ENCODE measurements at regions not wholly inside any gene's neighbourhood (a gene's known extent, or its start where the extent isn't known, plus 50 kb on each side); places are given as distances from the start of the nearest gene placed in this dataset.

- Histone ChIP-seq H3K4me3 (ENCODE audit: low read length) (no peak overlapping the region), H3K79me2 (replicated peaks; ENCODE audit: insufficient read depth, low read length) (no peaks in the 10 kb centered on the region), H3K9me3 (ENCODE audit: low read length) (no peaks in the 10 kb centered on the region), H3K27ac (ENCODE audit: low read length) (no peak overlapping the region), H2AFZ (ENCODE audit: low read depth, low read length) (no peak overlapping the region), H3K4me2 (ENCODE audit: low read length) (no peak overlapping the region), H3F3A (ENCODE audit: insufficient read depth, low read length, poor library complexity, severe bottlenecking) (no peaks in the 10 kb centered on the region), H3K27me3 (ENCODE audit: insufficient read depth, low read depth, low read length) (no peaks in the 10 kb centered on the region), H3K36me3 (ENCODE audit: insufficient read depth, low read length) (no peaks in the 10 kb centered on the region), H4K20me1 (ENCODE audit: insufficient read depth) (no peaks in the 10 kb centered on the region), H3K9me2 (ENCODE audit: insufficient read depth, low read length) (no peaks in the 10 kb centered on the region), H3K9ac (ENCODE audit: low read length) (no peak overlapping the region)
- TF ChIP-seq TAF1 (IDR thresholded peaks at IDR 0.05; ENCODE audit: low read depth) (no peak), POLR2AphosphoS5 (IDR thresholded peaks at IDR 0.05) (no peak), EZH2 (IDR thresholded peaks at IDR 0.05; ENCODE audit: borderline replicate concordance, insufficient read depth, low read length, poor library complexity, severe bottlenecking) (no peak)
Observed at GRCh38 chr5:5716665-5717064, 294.2 kb downstream of the ICE1 start.

DNA sequence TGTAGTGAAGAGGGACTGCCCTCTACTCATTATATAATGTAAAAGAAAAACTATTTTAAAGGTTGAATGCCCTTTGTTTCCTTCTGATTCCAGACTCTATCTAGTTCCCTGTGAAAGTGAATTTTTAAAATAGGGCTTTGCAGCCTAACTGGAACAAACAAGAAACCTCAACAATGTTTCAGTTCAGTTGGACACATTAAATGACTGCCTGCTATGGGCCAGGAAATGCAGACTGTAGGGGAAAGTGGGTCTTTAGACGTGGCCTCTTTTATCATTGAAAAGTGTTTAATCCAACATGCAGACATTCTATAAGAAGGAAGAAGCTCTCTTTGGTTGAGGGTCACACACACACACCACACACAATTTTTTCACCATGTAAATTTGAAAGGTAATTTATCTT lies 289.1 kb downstream of the ICE1 start:
- TF ChIP-seq TAF1 (IDR thresholded peaks at IDR 0.05; ENCODE audit: low read depth) (no peak), CTCF (IDR thresholded peaks at IDR 0.05; ENCODE audit: poor library complexity, severe bottlenecking) (no peak), EZH2 (IDR thresholded peaks at IDR 0.05; ENCODE audit: borderline replicate concordance, insufficient read depth, low read length, poor library complexity, severe bottlenecking) (no peak), REST (IDR thresholded peaks at IDR 0.05; ENCODE audit: borderline replicate concordance) (no peak), RAD21 (conservative IDR thresholded peaks at IDR 0.05) (no peak), EP300 (conservative IDR thresholded peaks at IDR 0.05; ENCODE audit: poor library complexity, severe bottlenecking) (no peak), SMC3 (conservative IDR thresholded peaks at IDR 0.05; ENCODE audit: poor library complexity) (no peak), POLR2AphosphoS5 (IDR thresholded peaks at IDR 0.05) (no peak), MXI1 (conservative IDR thresholded peaks at IDR 0.05; ENCODE audit: poor library complexity, severe bottlenecking) (no peak)
- Histone ChIP-seq H4K20me1 (ENCODE audit: insufficient read depth) (no peaks in the 10 kb centered on the region), H3K27ac (ENCODE audit: low read length) (no peak overlapping the region), H3K27me3 (ENCODE audit: insufficient read depth, low read depth, low read length) (no peaks in the 10 kb centered on the region), H3F3A (ENCODE audit: insufficient read depth, low read length, poor library complexity, severe bottlenecking) (no peaks in the 10 kb centered on the region), H3K4me3 (ENCODE audit: low read length) (no peak overlapping the region), H3K9me3 (ENCODE audit: low read length) (no peaks in the 10 kb centered on the region), H3K36me3 (ENCODE audit: insufficient read depth, low read length) (no peaks in the 10 kb centered on the region), H3K79me2 (replicated peaks; ENCODE audit: insufficient read depth, low read length) (no peaks in the 10 kb centered on the region), H2AFZ (ENCODE audit: low read depth, low read length) (no peak overlapping the region), H3K9me2 (ENCODE audit: insufficient read depth, low read length) (no peaks in the 10 kb centered on the region), H3K4me2 (ENCODE audit: low read length) (no peak overlapping the region), H3K9ac (ENCODE audit: low read length) (no peak overlapping the region)

- H3K36me3 ChIP-seq (ENCODE audit: insufficient read depth, low read length), result no peaks in the 10 kb centered on the region
- no peaks in the 10 kb centered on the region for H3K9me2 ChIP-seq (ENCODE audit: insufficient read depth, low read length)
- no peak overlapping the region for H3K27ac ChIP-seq (ENCODE audit: low read length)
- H2AFZ ChIP-seq (ENCODE audit: low read depth, low read length), result no peak overlapping the region
- no peaks in the 10 kb centered on the region for H3K79me2 ChIP-seq (replicated peaks; ENCODE audit: insufficient read depth, low read length)
- TF ChIP-seq EP300 (conservative IDR thresholded peaks at IDR 0.05; ENCODE audit: poor library complexity, severe bottlenecking) (no peak), EZH2 (IDR thresholded peaks at IDR 0.05; ENCODE audit: borderline replicate concordance, insufficient read depth, low read length, poor library complexity, severe bottlenecking) (no peak), SMC3 (conservative IDR thresholded peaks at IDR 0.05; ENCODE audit: poor library complexity) (no peak), POLR2AphosphoS5 (IDR thresholded peaks at IDR 0.05) (no peak), TAF1 (IDR thresholded peaks at IDR 0.05; ENCODE audit: low read depth) (no peak), CTCF (IDR thresholded peaks at IDR 0.05; ENCODE audit: poor library complexity, severe bottlenecking) (no peak)
- no peak overlapping the region for H3K4me3 ChIP-seq (ENCODE audit: low read length)
- no peak overlapping the region for H3K4me2 ChIP-seq (ENCODE audit: low read length)
- H4K20me1 ChIP-seq (ENCODE audit: insufficient read depth), result no peaks in the 10 kb centered on the region
- no peaks in the 10 kb centered on the region for H3K27me3 ChIP-seq (ENCODE audit: insufficient read depth, low read depth, low read length)
- H3F3A ChIP-seq (ENCODE audit: insufficient read depth, low read length, poor library complexity, severe bottlenecking), result no peaks in the 10 kb centered on the region
- H3K9me3 ChIP-seq (ENCODE audit: low read length), result no peaks in the 10 kb centered on the region
- H3K9ac ChIP-seq (ENCODE audit: low read length), result no peak overlapping the region
Observed at GRCh38 chr5:5711112-5711511, 288.6 kb downstream of the ICE1 start.

Measured in neural cell (in vitro differentiated cells).